ENCODE measurements at regions not wholly inside any gene's neighbourhood (a gene's known extent, or its start where the extent isn't known, plus 50 kb on each side); places are given as distances from the start of the nearest gene placed in this dataset.

DNA sequence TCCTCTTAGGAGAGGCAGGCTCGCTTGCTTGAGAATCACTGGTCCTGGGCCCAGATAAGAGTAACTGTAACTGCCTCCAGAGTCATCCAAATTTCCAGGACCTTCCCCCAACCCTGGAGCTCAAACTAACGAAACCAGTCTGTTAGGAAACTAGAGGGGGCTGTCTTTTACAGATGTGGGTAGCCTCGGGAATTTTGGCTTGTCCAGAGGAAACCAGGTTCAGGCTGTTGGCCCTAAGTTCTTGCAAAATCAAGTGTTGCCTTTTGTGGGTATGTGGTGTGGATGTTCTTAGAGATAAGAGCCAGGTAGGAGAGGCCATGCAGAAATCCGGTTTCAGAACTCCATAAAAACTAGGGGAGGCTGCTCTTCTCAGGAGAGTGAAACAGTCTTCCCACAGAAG is 125.0 kb upstream of the DLX2 start:
- TF ChIP-seq, protein P1, sequence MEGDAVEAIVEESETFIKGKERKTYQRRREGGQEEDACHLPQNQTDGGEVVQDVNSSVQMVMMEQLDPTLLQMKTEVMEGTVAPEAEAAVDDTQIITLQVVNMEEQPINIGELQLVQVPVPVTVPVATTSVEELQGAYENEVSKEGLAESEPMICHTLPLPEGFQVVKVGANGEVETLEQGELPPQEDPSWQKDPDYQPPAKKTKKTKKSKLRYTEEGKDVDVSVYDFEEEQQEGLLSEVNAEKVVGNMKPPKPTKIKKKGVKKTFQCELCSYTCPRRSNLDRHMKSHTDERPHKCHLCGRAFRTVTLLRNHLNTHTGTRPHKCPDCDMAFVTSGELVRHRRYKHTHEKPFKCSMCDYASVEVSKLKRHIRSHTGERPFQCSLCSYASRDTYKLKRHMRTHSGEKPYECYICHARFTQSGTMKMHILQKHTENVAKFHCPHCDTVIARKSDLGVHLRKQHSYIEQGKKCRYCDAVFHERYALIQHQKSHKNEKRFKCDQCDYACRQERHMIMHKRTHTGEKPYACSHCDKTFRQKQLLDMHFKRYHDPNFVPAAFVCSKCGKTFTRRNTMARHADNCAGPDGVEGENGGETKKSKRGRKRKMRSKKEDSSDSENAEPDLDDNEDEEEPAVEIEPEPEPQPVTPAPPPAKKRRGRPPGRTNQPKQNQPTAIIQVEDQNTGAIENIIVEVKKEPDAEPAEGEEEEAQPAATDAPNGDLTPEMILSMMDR (IDR thresholded peaks at IDR 0.05; ENCODE audit: borderline replicate concordance, extremely low read depth, low read length, poor library complexity, severe bottlenecking), result no peak
- no peak for TF ChIP-seq EZH2 (IDR thresholded peaks at IDR 0.05; ENCODE audit: borderline replicate concordance, low read depth, low read length, severe bottlenecking)
